ENCODE measurements at regions not wholly inside any gene's neighbourhood (a gene's known extent, or its start where the extent isn't known, plus 50 kb on each side); places are given as distances from the start of the nearest gene placed in this dataset.

DNA sequence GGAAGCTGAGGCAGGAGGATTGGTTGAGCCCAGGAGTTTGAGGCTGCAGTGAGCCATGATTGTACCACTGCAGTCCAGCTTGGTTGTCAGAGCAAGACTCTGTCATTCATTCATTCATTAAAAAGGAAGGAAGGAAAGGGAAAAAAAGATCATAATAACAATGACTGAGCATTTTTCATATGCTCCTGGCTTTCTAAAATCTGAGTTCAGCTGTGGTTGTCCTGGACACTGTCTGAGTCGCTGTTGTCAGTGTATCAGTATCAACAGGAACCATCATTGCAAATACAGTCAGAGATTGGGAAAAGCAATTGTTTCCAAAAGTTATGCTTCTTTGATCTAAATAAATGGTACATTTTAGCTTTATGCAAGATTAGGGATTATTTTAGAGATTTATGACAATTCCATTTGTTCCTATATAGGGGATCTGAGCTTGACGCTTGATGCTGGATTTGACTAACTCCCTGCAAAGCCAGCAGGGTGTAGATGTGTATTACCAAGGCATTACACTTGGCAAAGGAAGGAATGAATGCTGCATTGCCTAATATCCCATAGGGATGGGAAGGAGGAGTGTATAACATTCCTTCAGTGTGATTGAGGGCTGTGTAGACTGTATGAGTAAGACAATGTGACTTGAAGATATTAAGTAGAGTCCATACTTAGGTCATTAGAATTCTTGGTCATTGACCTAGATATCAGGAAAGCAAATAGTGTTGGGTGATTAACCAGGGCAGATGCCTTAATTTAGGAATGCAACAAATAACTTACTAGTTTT, 100.2 kb downstream of the DISP1 start:
- TF ChIP-seq, protein P1, sequence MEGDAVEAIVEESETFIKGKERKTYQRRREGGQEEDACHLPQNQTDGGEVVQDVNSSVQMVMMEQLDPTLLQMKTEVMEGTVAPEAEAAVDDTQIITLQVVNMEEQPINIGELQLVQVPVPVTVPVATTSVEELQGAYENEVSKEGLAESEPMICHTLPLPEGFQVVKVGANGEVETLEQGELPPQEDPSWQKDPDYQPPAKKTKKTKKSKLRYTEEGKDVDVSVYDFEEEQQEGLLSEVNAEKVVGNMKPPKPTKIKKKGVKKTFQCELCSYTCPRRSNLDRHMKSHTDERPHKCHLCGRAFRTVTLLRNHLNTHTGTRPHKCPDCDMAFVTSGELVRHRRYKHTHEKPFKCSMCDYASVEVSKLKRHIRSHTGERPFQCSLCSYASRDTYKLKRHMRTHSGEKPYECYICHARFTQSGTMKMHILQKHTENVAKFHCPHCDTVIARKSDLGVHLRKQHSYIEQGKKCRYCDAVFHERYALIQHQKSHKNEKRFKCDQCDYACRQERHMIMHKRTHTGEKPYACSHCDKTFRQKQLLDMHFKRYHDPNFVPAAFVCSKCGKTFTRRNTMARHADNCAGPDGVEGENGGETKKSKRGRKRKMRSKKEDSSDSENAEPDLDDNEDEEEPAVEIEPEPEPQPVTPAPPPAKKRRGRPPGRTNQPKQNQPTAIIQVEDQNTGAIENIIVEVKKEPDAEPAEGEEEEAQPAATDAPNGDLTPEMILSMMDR (IDR thresholded peaks at IDR 0.05; ENCODE audit: unreplicated experiment): no peak
- no TSS peak for BruUV-seq (replicated peaks)
- Mint-ChIP-seq H3K27ac (ENCODE audit: low read depth, unreplicated experiment) (no peak overlapping the region), H3K27me3 (ENCODE audit: insufficient read depth, unreplicated experiment) (no peaks in the 10 kb centered on the region), H3K4me1 (ENCODE audit: insufficient read depth, unreplicated experiment) (peaks cover 27% of the 10 kb centered on the region), H3K9me3 (ENCODE audit: unreplicated experiment) (peaks cover 8% of the 10 kb centered on the region), H3K36me3 (ENCODE audit: insufficient read depth, unreplicated experiment) (no peaks in the 10 kb centered on the region), H3K4me3 (ENCODE audit: unreplicated experiment) (no peak overlapping the region)
- peak; percentile 87 for DNase-seq (ENCODE audit: unreplicated experiment)
- intact Hi-C loops (cut with micrococcal nuclease): no loop called here
- POLR2A ChIA-PET: interaction anchor here (0.9 to 1.3 kb wide), 3 partner anchors 10 to 83 kb away, joined by 3 to 5 read pairs (median 3); no protein-coding TSS in a partner anchor
- CTCF ChIA-PET: interaction anchor here (0.6 to 0.7 kb wide), 3 partner anchors 89 to 122 kb away, joined by 3 to 4 read pairs (median 3); no protein-coding TSS in a partner anchor

DNA sequence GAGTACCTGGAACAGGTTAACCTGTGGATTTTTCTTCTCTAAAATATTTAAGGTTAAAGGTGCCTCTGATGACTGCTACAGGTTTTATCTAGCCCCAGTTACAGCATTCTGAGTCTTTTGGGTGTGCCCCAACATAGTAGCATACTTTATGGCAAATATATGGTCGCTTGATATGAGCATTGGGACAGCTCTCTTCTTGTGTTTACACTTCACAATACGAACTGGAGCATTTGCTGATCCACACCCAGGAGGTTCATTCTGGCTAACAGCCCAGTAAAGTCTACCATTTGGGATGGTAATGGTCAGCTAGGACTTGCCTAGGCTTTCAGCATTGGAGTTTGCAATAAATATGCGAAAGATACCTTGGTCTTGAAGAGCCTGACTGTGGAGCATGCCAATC, 101.3 kb downstream of the DISP1 start:
- Mint-ChIP-seq H3K36me3 (ENCODE audit: insufficient read depth, unreplicated experiment) (no peaks in the 10 kb centered on the region), H3K4me3 (ENCODE audit: unreplicated experiment) (no peak overlapping the region), H3K27ac (ENCODE audit: low read depth, unreplicated experiment) (no peak overlapping the region), H3K4me1 (ENCODE audit: insufficient read depth, unreplicated experiment) (peaks cover 16% of the 10 kb centered on the region), H3K27me3 (ENCODE audit: insufficient read depth, unreplicated experiment) (no peaks in the 10 kb centered on the region), H3K9me3 (ENCODE audit: unreplicated experiment) (peaks cover 8% of the 10 kb centered on the region)
- TF ChIP-seq, protein P1 (IDR thresholded peaks at IDR 0.05; ENCODE audit: unreplicated experiment): no peak
- intact Hi-C loops (cut with micrococcal nuclease): no loop called here
- ChIA-PET POLR2A (interaction anchor here (1.0 kb wide), 1 partner anchor 9 kb away, joined by 3 read pairs; no protein-coding TSS in a partner anchor), CTCF (interaction anchor here (0.6 to 0.8 kb wide), 2 partner anchors 58 to 109 kb away, joined by 3 read pairs; no protein-coding TSS in a partner anchor)
- no TSS peak for BruUV-seq (replicated peaks)
- no peak for DNase-seq (ENCODE audit: unreplicated experiment)

DNA sequence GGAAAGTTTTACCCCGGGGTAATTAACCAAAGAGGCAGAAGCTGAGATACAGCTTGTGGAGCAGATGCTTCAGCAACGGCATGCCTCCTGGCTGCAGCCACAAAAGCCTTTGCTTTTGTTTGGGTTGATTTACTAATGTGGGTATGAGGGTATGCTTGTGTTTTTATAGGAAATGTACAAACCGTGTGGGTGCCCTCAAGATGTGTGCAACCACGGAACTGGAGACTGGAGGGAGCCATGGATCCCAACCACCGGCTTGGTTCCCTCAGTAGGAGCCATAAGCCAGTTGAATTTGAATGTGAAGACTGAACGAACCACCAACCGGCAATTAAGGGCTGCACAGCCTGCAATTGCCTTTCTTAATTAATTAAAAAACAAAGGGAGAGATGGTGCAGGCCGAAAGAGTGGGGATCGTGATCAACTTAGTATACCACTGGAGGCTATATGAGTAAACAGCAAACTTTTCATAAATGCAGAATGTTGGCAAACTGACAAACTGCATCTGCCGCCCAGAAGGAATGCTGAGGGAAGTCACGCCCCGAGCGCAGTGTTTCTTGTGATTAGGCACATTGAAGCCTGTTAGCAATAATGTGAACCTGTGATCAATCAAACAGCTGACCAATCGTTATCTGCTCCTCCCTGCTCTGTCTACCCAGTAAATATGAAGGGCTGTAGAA, 104.1 kb downstream of the DISP1 start:
- intact Hi-C loops (cut with micrococcal nuclease): no loop called here

More for the DNA sequence above, 104.1 kb downstream of the DISP1 start:
- H3K4me3 Mint-ChIP-seq (ENCODE audit: unreplicated experiment): no peak overlapping the region
- peaks cover 16% of the 10 kb centered on the region for H3K4me1 Mint-ChIP-seq (ENCODE audit: insufficient read depth, unreplicated experiment)
- no peak overlapping the region for H3K27ac Mint-ChIP-seq (ENCODE audit: low read depth, unreplicated experiment)
- TF ChIP-seq, protein P1 (IDR thresholded peaks at IDR 0.05; ENCODE audit: unreplicated experiment): no peak
- H3K9me3 Mint-ChIP-seq (ENCODE audit: unreplicated experiment): peaks cover 8% of the 10 kb centered on the region
- no peaks in the 10 kb centered on the region for H3K27me3 Mint-ChIP-seq (ENCODE audit: insufficient read depth, unreplicated experiment)
- H3K36me3 Mint-ChIP-seq (ENCODE audit: insufficient read depth, unreplicated experiment): no peaks in the 10 kb centered on the region
- ChIA-PET POLR2A (interaction anchor here (0.8 to 1.4 kb wide), 3 partner anchors 8 to 32 kb away, joined by 3 to 7 read pairs (median 3); no protein-coding TSS in a partner anchor), CTCF (no interaction called here)
- no TSS peak for BruUV-seq (replicated peaks)
- DNase-seq (ENCODE audit: unreplicated experiment): peak; percentile 60

Data from MCF 10A (cell line).